PC-3 (cell line): ENCODE measurements at regions not wholly inside any gene's neighbourhood (a gene's known extent, or its start where the extent isn't known, plus 50 kb on each side); places are given as distances from the start of the nearest gene placed in this dataset.

Experiments
- ATAC-seq: fragments of 200-7000 bp; cut with Tn5 transposase; 2 replicates; pipeline ENCODE4 v1.9.1; 2020; ENCODE audit warnings: mild to moderate bottlenecking, moderate library complexity
- BruUV-seq: library from RNA; stranded (reverse); fragments of 400-500 nt; replicated peaks from 2 replicates; lab custom pipeline; 2021; lab: Mats Ljungman, UMichigan
- CTCF ChIA-PET: fragments of 300-600 bp; sonication (Branson Sonifier 250); formaldehyde crosslinking; loops from one replicate; lab custom pipeline; 2022; ENCODE audit warnings: antibody characterized with exemption; lab: Charles Lee
- POLR2A ChIA-PET: fragments of 300-600 bp; sonication (Branson Sonifier 250); formaldehyde crosslinking; loops from one replicate; lab custom pipeline; 2022; ENCODE audit warnings: antibody characterized with exemption; ENCODE audit not compliant: unreplicated experiment; lab: Charles Lee
- DNase-seq: peaks from one replicate; pipeline ENCODE4 v3.0.0-alpha.2; 2015
- H2AFZ ChIP-seq: fragments of 300-600 bp; sonication (generic); 2 replicates; pipeline ENCODE4 v1.6.0; 2016; ENCODE audit warnings: antibody characterized with exemption, low read length
- H3F3A ChIP-seq: fragments of 300-600 bp; sonication (generic); one replicate; pipeline ENCODE4 v1.6.0; 2017; ENCODE audit warnings: antibody characterized with exemption, low read length, control low read depth, mild to moderate bottlenecking; ENCODE audit not compliant: unreplicated experiment
- H3K27ac ChIP-seq: fragments of 300-600 bp; sonication (generic); 2 replicates; pipeline ENCODE4 v1.5.1; 2016; ENCODE audit warnings: mild to moderate bottlenecking, low read length
- H3K27me3 ChIP-seq: fragments of 300-600 bp; sonication (generic); 2 replicates; pipeline ENCODE4 v1.6.1; 2016; ENCODE audit warnings: low read length, mixed read lengths
- H3K36me3 ChIP-seq: fragments of 300-600 bp; sonication (generic); 2 replicates; pipeline ENCODE4 v1.6.1; 2016; ENCODE audit warnings: low read depth, mixed run types, low read length, mixed read lengths
- H3K4me1 ChIP-seq: fragments of 300-600 bp; sonication (generic); 2 replicates; pipeline ENCODE4 v1.5.1; 2016; ENCODE audit warnings: low read length; ENCODE audit not compliant: insufficient read depth
- H3K4me2 ChIP-seq: fragments of 300-600 bp; sonication (generic); 2 replicates; pipeline ENCODE4 v1.6.0; 2016; ENCODE audit warnings: low read length
- H3K4me3 ChIP-seq: fragments of 300-600 bp; sonication (generic); 2 replicates; pipeline ENCODE4 v1.5.1; 2016; ENCODE audit warnings: mild to moderate bottlenecking, low read length, mixed read lengths
- H3K79me2 ChIP-seq: fragments of 300-600 bp; sonication (generic); 2 replicates; pipeline ENCODE4 v1.6.1; 2017; ENCODE audit warnings: low read length, mixed read lengths
- H3K9ac ChIP-seq: fragments of 300-600 bp; sonication (generic); 2 replicates; pipeline ENCODE4 v1.6.0; 2016; ENCODE audit warnings: mild to moderate bottlenecking, low read length
- H3K9me2 ChIP-seq: fragments of 300-600 bp; sonication (generic); replicated peaks from 2 replicates; pipeline ENCODE4 v1.6.1; 2016; ENCODE audit warnings: mixed run types, low read length, mixed read lengths
- H3K9me3 ChIP-seq: fragments of 300-600 bp; sonication (generic); 2 replicates; pipeline ENCODE4 v1.6.1; 2016; ENCODE audit warnings: low read length, mixed read lengths
- H4K20me1 ChIP-seq: fragments of 300-600 bp; sonication (generic); 2 replicates; pipeline ENCODE4 v1.6.1; 2016; ENCODE audit warnings: low read length, mixed read lengths
- EZH2 ChIP-seq: fragments of 300-600 bp; sonication (generic); IDR thresholded peaks from one replicate; pipeline ENCODE4 v1.6.1; 2017; ENCODE audit warnings: antibody characterized with exemption, mild to moderate bottlenecking, low read length; ENCODE audit not compliant: unreplicated experiment
- EZH2phosphoT487 ChIP-seq: fragments of 300-600 bp; sonication (generic); IDR thresholded peaks from 2 replicates; pipeline ENCODE4 v1.6.1; 2018; ENCODE audit warnings: mild to moderate bottlenecking, antibody characterized with exemption, low read length, borderline replicate concordance
- intact Hi-C: fragments of 100-400 bp; cut with micrococcal nuclease; formaldehyde crosslinking; loops from 2 replicates; pipeline ENCODE4 v1.9.0; 2023
- TF ChIP-seq, protein P1 (sequence below): fragments of 300-600 bp; sonication (generic); conservative IDR thresholded peaks from 2 replicates; pipeline ENCODE4 v1.5.1; 2017; ENCODE audit warnings: antibody characterized with exemption, low read depth, mild to moderate bottlenecking, low read length

DNA sequence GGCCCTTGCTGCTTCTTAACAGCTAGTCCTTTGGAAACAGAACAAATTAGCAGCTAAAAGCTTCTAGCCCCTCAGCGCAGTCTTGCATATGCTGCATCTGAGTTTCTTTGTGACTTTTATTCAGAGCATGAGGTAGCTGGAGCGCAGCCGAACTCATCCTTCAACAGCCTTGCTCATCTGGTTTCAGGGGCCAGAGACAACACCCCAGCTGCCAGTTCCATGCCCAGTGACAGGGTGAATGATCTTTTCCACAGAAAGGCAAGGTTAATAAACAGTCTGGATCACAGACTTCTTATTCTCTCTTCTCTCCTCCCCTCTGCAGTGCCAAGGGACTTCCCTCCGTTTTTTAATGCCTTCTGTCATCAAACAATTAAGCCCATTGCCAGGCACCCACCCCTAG, 216.6 kb upstream of the INTU start:
- no peak overlapping the region for H2AFZ ChIP-seq
- ATAC-seq (no peak), DNase-seq (no peak)
- H3K4me2 ChIP-seq, result no peak overlapping the region
- no peaks in the 10 kb centered on the region for H3K36me3 ChIP-seq
- H3K27ac ChIP-seq, result no peak overlapping the region
- H3K9ac ChIP-seq, result no peak overlapping the region
- no peaks in the 10 kb centered on the region for H3K9me2 ChIP-seq
- no peaks in the 10 kb centered on the region for H3K4me1 ChIP-seq
- intact Hi-C loops, result no loop called here
- no peaks in the 10 kb centered on the region; the same call in 1 of the 2 replicates for H3K27me3 ChIP-seq
- H3K4me3 ChIP-seq, result no peak overlapping the region
- H3K9me3 ChIP-seq, result no peaks in the 10 kb centered on the region
- BruUV-seq, result no TSS peak
- TF ChIP-seq EZH2phosphoT487, result no peak
- no peak for TF ChIP-seq EZH2
- TF ChIP-seq, protein P1, sequence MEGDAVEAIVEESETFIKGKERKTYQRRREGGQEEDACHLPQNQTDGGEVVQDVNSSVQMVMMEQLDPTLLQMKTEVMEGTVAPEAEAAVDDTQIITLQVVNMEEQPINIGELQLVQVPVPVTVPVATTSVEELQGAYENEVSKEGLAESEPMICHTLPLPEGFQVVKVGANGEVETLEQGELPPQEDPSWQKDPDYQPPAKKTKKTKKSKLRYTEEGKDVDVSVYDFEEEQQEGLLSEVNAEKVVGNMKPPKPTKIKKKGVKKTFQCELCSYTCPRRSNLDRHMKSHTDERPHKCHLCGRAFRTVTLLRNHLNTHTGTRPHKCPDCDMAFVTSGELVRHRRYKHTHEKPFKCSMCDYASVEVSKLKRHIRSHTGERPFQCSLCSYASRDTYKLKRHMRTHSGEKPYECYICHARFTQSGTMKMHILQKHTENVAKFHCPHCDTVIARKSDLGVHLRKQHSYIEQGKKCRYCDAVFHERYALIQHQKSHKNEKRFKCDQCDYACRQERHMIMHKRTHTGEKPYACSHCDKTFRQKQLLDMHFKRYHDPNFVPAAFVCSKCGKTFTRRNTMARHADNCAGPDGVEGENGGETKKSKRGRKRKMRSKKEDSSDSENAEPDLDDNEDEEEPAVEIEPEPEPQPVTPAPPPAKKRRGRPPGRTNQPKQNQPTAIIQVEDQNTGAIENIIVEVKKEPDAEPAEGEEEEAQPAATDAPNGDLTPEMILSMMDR, result no peak
- POLR2A ChIA-PET, result no interaction called here
- CTCF ChIA-PET, result interaction anchor here (0.6 kb wide), 1 partner anchor 18 kb away, joined by 3 read pairs; no protein-coding TSS in a partner anchor
- no peaks in the 10 kb centered on the region for H3K79me2 ChIP-seq
- no peaks in the 10 kb centered on the region for H4K20me1 ChIP-seq
- H3F3A ChIP-seq, result no peaks in the 10 kb centered on the region

GRCh38 chr4:127417885-127418535, 214.7 kb upstream of the INTU start:
- H3K4me3 ChIP-seq, result no peak overlapping the region
- H3F3A ChIP-seq, result no peaks in the 10 kb centered on the region
- TF ChIP-seq EZH2 (no peak), EZH2phosphoT487 (no peak)
- TF ChIP-seq, protein P1, result no peak
- no peaks in the 10 kb centered on the region for H4K20me1 ChIP-seq
- no peaks in the 10 kb centered on the region for H3K9me2 ChIP-seq
- H3K9me3 ChIP-seq, result no peaks in the 10 kb centered on the region
- no TSS peak for BruUV-seq
- H2AFZ ChIP-seq, result no peak overlapping the region
- H3K36me3 ChIP-seq, result no peaks in the 10 kb centered on the region
- intact Hi-C loops, result no loop called here
- no peaks in the 10 kb centered on the region; the same call in 1 of the 2 replicates for H3K27me3 ChIP-seq
- no peaks in the 10 kb centered on the region for H3K79me2 ChIP-seq
- DNase-seq (no peak), ATAC-seq (no peak)
- H3K9ac ChIP-seq, result no peak overlapping the region
- H3K4me2 ChIP-seq, result no peak overlapping the region
- CTCF ChIA-PET, result no interaction called here
- no peaks in the 10 kb centered on the region for H3K4me1 ChIP-seq
- POLR2A ChIA-PET, result no interaction called here
- no peak overlapping the region for H3K27ac ChIP-seq

DNA sequence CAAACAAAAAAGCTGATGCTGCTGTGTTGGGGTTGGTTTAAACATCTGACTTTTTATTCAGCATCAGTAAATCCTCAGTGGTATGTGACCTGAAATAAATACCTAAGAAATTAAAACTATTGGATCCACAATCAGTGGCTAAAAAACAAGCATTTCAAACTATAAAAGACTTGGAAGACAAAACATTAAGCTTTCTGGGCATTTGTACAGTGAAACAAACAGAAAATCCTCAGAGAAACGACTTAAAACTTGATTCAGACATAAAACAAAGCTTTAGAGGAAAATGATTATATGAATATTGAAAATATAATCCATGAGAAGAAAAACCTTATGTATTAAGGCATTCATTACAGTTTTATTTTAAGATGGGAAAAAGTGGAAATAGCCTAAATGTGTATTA, 213.3 kb upstream of the INTU start:
- ATAC-seq, result no peak
- Histone ChIP-seq H3K4me1 (no peaks in the 10 kb centered on the region), H3K9me2 (no peaks in the 10 kb centered on the region), H3F3A (no peaks in the 10 kb centered on the region), H3K9me3 (no peaks in the 10 kb centered on the region), H3K4me2 (no peak overlapping the region), H3K27ac (no peak overlapping the region), H2AFZ (no peak overlapping the region), H3K79me2 (no peaks in the 10 kb centered on the region), H3K4me3 (no peak overlapping the region), H3K9ac (no peak overlapping the region), H3K36me3 (no peaks in the 10 kb centered on the region), H4K20me1 (no peaks in the 10 kb centered on the region), H3K27me3 (no peaks in the 10 kb centered on the region; the same call in 1 of the 2 replicates)
- no peak for DNase-seq
- ChIA-PET POLR2A (no interaction called here), CTCF (no interaction called here)
- intact Hi-C loops, result no loop called here
- TF ChIP-seq EZH2, result no peak
- no peak for TF ChIP-seq EZH2phosphoT487
- TF ChIP-seq, protein P1, result no peak
- no TSS peak for BruUV-seq
